ENCODE measurements at regions not wholly inside any gene's neighbourhood (a gene's known extent, or its start where the extent isn't known, plus 50 kb on each side); places are given as distances from the start of the nearest gene placed in this dataset.

GRCh38 chr1:190619724-190620123, 142.1 kb upstream of the BRINP3 start:
- TF ChIP-seq ZFX (IDR thresholded peaks at IDR 0.05; ENCODE audit: borderline replicate concordance) (no peak), CTCF (IDR thresholded peaks at IDR 0.05) (no peak)

Measured in 22Rv1 (cell line).